MM.1S (cell line): ENCODE measurements at regions not wholly inside any gene's neighbourhood (a gene's known extent, or its start where the extent isn't known, plus 50 kb on each side); places are given as distances from the start of the nearest gene placed in this dataset.

Experiments
- DNase-seq: peaks from one replicate; pipeline ENCODE4 v3.0.0-alpha.2; 2015
- H2AFZ ChIP-seq: fragments of 300-600 bp; sonication (generic); 2 replicates; pipeline ENCODE4 v1.6.0; 2016; ENCODE audit warnings: antibody characterized with exemption, low read length
- H3F3A ChIP-seq: fragments of 300-600 bp; sonication (generic); 2 replicates; pipeline ENCODE4 v1.6.1; 2016; ENCODE audit warnings: mild to moderate bottlenecking, antibody characterized with exemption, low read length, moderate library complexity, mixed read lengths; ENCODE audit not compliant: insufficient read depth
- H3K27ac ChIP-seq: fragments of 300-600 bp; sonication (generic); 2 replicates; pipeline ENCODE4 v1.5.1; 2016; ENCODE audit warnings: mild to moderate bottlenecking, low read length
- H3K27me3 ChIP-seq: fragments of 300-600 bp; sonication (generic); replicated peaks from 2 replicates; pipeline ENCODE4 v1.6.0; 2016; ENCODE audit warnings: low read length; ENCODE audit not compliant: insufficient read depth
- H3K36me3 ChIP-seq: fragments of 300-600 bp; sonication (generic); replicated peaks from 2 replicates; pipeline ENCODE4 v1.6.1; 2016; ENCODE audit warnings: mild to moderate bottlenecking, low read length, mixed read lengths; ENCODE audit not compliant: insufficient read depth
- H3K4me1 ChIP-seq: fragments of 300-600 bp; sonication (generic); 2 replicates; pipeline ENCODE4 v1.6.1; 2016; ENCODE audit warnings: low read length, mixed read lengths
- H3K4me2 ChIP-seq: fragments of 300-600 bp; sonication (generic); 2 replicates; pipeline ENCODE4 v1.6.0; 2016; ENCODE audit warnings: low read depth, low read length
- H3K4me3 ChIP-seq: fragments of 300-600 bp; sonication (generic); 2 replicates; pipeline ENCODE4 v1.5.1; 2016; ENCODE audit warnings: low read length, mixed read lengths
- H3K79me2 ChIP-seq: fragments of 300-600 bp; sonication (generic); 2 replicates; pipeline ENCODE4 v1.6.1; 2016; ENCODE audit warnings: mixed run types, low read length, mixed read lengths
- H3K9ac ChIP-seq: fragments of 300-600 bp; sonication (generic); 2 replicates; pipeline ENCODE4 v1.6.1; 2016; ENCODE audit warnings: low read length, mixed read lengths
- H3K9me2 ChIP-seq: fragments of 300-600 bp; sonication (generic); replicated peaks from 2 replicates; pipeline ENCODE4 v1.6.1; 2016; ENCODE audit warnings: mild to moderate bottlenecking, low read length, mixed read lengths; ENCODE audit not compliant: insufficient read depth
- H3K9me3 ChIP-seq: fragments of 300-600 bp; sonication (generic); replicated peaks from 2 replicates; pipeline ENCODE4 v1.6.1; 2016; ENCODE audit warnings: mild to moderate bottlenecking, low read length, mixed read lengths; ENCODE audit not compliant: insufficient read depth
- H4K20me1 ChIP-seq: fragments of 300-600 bp; sonication (generic); 2 replicates; pipeline ENCODE4 v1.6.1; 2016; ENCODE audit warnings: mild to moderate bottlenecking, low read length, moderate library complexity, mixed read lengths; ENCODE audit not compliant: insufficient read depth
- EZH2 ChIP-seq: fragments of 300-600 bp; sonication (generic); optimal IDR thresholded peaks from 2 replicates; pipeline ENCODE3; 2017; ENCODE audit warnings: low read depth, mild to moderate bottlenecking, antibody characterized with exemption, low read length, mixed read lengths
- EZH2phosphoT487 ChIP-seq: fragments of 300-600 bp; sonication (generic); IDR thresholded peaks from 2 replicates; pipeline ENCODE4 v1.6.1; 2018; ENCODE audit warnings: antibody characterized with exemption, low read length
- TF ChIP-seq, protein P1 (sequence below): fragments of 300-600 bp; sonication (generic); IDR thresholded peaks from 2 replicates; pipeline ENCODE4 v1.5.1; 2016; ENCODE audit warnings: antibody characterized with exemption, low read length, mixed read lengths

DNA sequence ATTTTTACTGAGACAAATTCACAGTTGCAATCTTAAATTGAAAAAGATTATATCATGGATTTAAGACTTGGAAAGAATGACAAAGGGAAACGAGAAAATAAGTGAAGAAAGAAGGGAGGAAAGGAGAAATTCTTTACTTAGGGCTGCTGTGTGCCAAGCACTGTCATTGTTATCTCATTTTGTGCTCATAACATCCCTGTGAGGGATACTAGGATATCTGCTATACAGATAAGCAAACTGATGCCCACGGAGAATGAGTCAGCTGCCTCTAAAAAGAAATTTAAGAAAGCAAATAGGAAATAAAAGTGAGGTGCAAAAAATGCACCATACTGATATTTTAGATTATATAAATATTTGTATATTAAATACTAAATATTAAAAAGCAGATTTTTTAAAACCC is 183.6 kb upstream of the NR5A2 start:
- H3K4me2 ChIP-seq = no peak overlapping the region
- H3K79me2 ChIP-seq = no peaks in the 10 kb centered on the region
- H3K27ac ChIP-seq = no peak overlapping the region
- no peak overlapping the region for H3K9ac ChIP-seq
- DNase-seq = no peak
- no peak overlapping the region for H2AFZ ChIP-seq
- H3K27me3 ChIP-seq = no peaks in the 10 kb centered on the region
- no peak for TF ChIP-seq EZH2phosphoT487
- TF ChIP-seq, protein P1, sequence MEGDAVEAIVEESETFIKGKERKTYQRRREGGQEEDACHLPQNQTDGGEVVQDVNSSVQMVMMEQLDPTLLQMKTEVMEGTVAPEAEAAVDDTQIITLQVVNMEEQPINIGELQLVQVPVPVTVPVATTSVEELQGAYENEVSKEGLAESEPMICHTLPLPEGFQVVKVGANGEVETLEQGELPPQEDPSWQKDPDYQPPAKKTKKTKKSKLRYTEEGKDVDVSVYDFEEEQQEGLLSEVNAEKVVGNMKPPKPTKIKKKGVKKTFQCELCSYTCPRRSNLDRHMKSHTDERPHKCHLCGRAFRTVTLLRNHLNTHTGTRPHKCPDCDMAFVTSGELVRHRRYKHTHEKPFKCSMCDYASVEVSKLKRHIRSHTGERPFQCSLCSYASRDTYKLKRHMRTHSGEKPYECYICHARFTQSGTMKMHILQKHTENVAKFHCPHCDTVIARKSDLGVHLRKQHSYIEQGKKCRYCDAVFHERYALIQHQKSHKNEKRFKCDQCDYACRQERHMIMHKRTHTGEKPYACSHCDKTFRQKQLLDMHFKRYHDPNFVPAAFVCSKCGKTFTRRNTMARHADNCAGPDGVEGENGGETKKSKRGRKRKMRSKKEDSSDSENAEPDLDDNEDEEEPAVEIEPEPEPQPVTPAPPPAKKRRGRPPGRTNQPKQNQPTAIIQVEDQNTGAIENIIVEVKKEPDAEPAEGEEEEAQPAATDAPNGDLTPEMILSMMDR = no peak
- TF ChIP-seq EZH2 = no peak
- H3K4me3 ChIP-seq = no peak overlapping the region
- no peaks in the 10 kb centered on the region for H3K9me2 ChIP-seq
- H3F3A ChIP-seq = no peaks in the 10 kb centered on the region
- H3K9me3 ChIP-seq = no peaks in the 10 kb centered on the region
- no peaks in the 10 kb centered on the region for H4K20me1 ChIP-seq
- no peaks in the 10 kb centered on the region for H3K36me3 ChIP-seq
- H3K4me1 ChIP-seq = no peaks in the 10 kb centered on the region

DNA sequence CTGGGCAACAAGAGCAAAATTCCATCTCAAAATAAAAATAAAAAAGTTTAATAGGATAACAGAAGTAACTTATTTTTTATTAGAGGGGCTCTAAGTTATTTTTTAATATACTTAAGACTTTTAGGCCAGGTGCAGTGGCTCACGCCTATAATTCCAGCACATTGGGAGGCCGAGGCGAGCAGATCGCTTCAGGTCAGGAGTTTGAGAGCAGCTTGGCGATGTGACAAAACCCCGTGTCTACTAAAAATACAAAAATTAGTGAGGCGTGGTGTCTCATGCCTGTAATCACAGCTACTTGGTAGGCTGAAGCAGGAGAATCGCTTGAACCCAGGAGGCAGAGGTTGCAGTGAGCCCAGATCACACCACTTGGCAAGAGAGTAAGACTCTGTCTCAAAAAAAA is 180.5 kb upstream of the NR5A2 start:
- no peak overlapping the region for H2AFZ ChIP-seq
- no peak for TF ChIP-seq EZH2phosphoT487
- no peaks in the 10 kb centered on the region for H3K79me2 ChIP-seq
- H4K20me1 ChIP-seq = no peaks in the 10 kb centered on the region
- H3K9ac ChIP-seq = no peak overlapping the region
- no peaks in the 10 kb centered on the region for H3K27me3 ChIP-seq
- no peak overlapping the region for H3K27ac ChIP-seq
- no peaks in the 10 kb centered on the region for H3F3A ChIP-seq
- no peaks in the 10 kb centered on the region for H3K36me3 ChIP-seq
- H3K4me2 ChIP-seq = no peak overlapping the region
- H3K9me2 ChIP-seq = no peaks in the 10 kb centered on the region
- DNase-seq = no peak
- H3K4me3 ChIP-seq = no peak overlapping the region
- H3K9me3 ChIP-seq = no peaks in the 10 kb centered on the region
- H3K4me1 ChIP-seq = no peaks in the 10 kb centered on the region

DNA sequence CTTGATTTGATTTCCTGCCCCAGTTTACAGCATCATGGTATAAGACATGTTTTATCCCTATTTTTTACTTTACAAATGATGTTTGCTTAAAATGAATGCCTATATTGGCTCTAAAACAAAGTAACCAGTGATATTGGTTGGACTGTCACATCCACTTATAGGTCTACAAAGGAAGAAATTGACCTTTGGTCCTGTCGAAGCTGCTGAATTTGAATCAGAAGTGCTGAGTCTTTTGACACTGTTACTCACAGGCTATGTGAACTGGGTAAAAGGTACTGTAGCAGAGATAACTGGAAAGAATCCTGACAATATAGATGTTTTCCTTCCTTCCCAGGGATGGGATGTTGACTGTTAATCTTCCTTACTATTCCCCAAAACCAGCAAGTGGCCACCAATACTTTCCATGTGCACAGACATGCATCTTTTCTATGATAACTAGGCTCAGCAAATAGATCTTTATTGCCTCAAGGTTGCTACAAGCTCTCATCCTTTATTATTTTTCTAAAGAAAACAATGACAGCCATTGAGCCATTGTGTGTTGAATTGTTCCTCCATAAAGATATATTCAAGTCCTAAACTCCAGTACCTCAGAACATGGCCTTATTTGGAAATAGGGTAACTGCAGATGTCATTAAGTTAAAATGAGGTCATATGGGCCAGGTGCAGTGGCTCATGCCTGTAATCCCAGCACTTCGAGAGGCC is 175.9 kb upstream of the NR5A2 start:
- H3K27ac ChIP-seq = no peak overlapping the region
- TF ChIP-seq, protein P1 = no peak
- TF ChIP-seq EZH2phosphoT487 (no peak), EZH2 (no peak)
- no peaks in the 10 kb centered on the region for H3K9me3 ChIP-seq
- no peak for DNase-seq
- H3F3A ChIP-seq = no peaks in the 10 kb centered on the region
- no peaks in the 10 kb centered on the region for H3K36me3 ChIP-seq
- H3K4me3 ChIP-seq = no peak overlapping the region
- no peaks in the 10 kb centered on the region for H3K9me2 ChIP-seq
- H3K27me3 ChIP-seq = no peaks in the 10 kb centered on the region
- H3K9ac ChIP-seq = no peak overlapping the region
- no peaks in the 10 kb centered on the region for H3K4me1 ChIP-seq
- no peak overlapping the region for H2AFZ ChIP-seq
- H3K79me2 ChIP-seq = no peaks in the 10 kb centered on the region
- H4K20me1 ChIP-seq = no peaks in the 10 kb centered on the region
- H3K4me2 ChIP-seq = no peak overlapping the region

DNA sequence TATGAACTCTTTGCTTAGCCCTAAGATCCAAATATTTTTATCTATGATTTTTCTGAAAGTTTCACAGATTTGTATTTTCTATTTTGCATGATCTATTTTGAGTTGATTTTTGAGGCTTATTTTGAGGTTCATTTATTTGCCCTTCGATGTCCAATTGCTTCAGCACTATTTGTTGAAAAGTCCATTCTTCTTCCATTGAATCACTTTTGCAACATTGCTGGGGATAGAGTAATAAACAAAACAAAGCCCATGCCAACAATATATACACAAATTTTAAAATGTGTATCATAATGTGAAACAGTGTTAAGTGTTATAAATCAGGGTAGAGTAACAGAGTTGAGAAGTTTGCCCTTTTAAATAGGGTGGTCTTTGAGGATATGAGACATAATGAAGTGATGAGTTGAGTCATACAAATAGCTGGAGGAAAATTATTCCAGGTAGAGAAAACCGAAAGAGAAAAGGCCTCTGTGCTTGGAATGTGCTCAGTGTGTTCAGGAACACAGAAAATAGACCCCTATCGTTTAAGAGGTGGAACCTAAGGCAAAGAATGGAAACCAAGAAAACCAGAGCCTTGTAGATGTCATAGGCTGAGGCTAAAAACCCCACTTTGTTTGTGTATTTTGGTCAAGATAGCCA is 172.7 kb upstream of the NR5A2 start:
- Histone ChIP-seq H3K9ac (no peak overlapping the region), H3K4me1 (no peaks in the 10 kb centered on the region), H3K4me2 (no peak overlapping the region), H3K4me3 (no peak overlapping the region), H3K79me2 (no peaks in the 10 kb centered on the region), H4K20me1 (no peaks in the 10 kb centered on the region), H2AFZ (no peak overlapping the region), H3K36me3 (no peaks in the 10 kb centered on the region), H3F3A (no peaks in the 10 kb centered on the region), H3K9me2 (no peaks in the 10 kb centered on the region), H3K27me3 (no peaks in the 10 kb centered on the region), H3K9me3 (no peaks in the 10 kb centered on the region), H3K27ac (no peak overlapping the region)
- TF ChIP-seq, protein P1 = no peak
- no peak for TF ChIP-seq EZH2phosphoT487
- TF ChIP-seq EZH2 = no peak
- no peak for DNase-seq
